Inflammatory macrophage treated with lipopolysaccharide for 1 hour (primary cell): ENCODE measurements at regions not wholly inside any gene's neighbourhood (a gene's known extent, or its start where the extent isn't known, plus 50 kb on each side); places are given as distances from the start of the nearest gene placed in this dataset.
"Not testable (repeated sequence)": the region's sequence is repeated elsewhere in the genome, so short reads cannot be mapped to it uniquely, and the experiment has no call there.

Experiments
- DNase-seq, 2 donors: peaks; one replicate each; pipeline ENCODE4 v3.0.0-alpha.2; 2020 to 2022

GRCh38 chr5:88090506-88090905 lies 178.1 kb downstream of the TMEM161B start:
- no peak for DNase-seq

DNA sequence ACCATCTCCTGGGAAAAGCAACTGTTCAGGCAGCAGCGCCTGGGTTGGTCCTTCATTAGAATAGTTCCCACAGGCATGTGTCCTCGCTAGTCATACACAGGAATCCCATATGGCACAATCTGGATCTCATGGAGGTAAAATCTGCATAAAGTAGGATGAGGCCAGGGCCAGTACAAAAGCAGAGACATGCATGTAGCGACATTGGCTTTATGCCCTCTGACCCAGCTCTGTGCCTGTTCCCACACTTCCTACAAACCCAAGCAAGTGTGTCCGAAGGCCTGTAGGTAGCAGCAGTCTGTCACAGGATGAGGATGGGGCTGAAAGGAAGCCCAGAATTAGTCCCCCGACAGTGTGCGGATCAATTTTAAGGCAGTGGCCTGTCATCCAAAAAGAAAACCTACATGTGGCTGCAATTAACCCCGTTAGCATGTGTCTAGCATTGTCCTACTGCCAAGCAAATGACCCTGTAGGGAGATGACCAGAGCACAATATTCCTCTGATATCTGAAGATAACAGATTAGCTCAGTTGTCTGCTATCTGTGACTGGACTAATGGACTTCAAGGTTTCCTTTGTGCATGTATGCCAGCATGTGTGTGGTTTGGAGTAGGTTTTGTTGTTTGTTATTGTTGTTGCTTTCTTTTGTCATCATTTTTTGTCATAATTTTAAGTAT lies 178.8 kb downstream of the TMEM161B start:
- no peak for DNase-seq

- no peak for DNase-seq
Observed at GRCh38 chr5:88085462-88085861, 183.2 kb downstream of the TMEM161B start.

GRCh38 chr5:88081877-88082276 lies 186.8 kb downstream of the TMEM161B start:
- DNase-seq = no peak

- DNase-seq = no peak
Observed at GRCh38 chr5:88063813-88064212, 204.8 kb downstream of the TMEM161B start.

GRCh38 chr5:88060194-88060593 lies 208.5 kb downstream of the TMEM161B start:
- DNase-seq = no peak

GRCh38 chr5:88058625-88059024 lies 210.0 kb downstream of the TMEM161B start:
- no peak for DNase-seq

GRCh38 chr5:88052468-88052867 lies 216.2 kb downstream of the TMEM161B start:
- DNase-seq = not testable (repeated sequence)

DNA sequence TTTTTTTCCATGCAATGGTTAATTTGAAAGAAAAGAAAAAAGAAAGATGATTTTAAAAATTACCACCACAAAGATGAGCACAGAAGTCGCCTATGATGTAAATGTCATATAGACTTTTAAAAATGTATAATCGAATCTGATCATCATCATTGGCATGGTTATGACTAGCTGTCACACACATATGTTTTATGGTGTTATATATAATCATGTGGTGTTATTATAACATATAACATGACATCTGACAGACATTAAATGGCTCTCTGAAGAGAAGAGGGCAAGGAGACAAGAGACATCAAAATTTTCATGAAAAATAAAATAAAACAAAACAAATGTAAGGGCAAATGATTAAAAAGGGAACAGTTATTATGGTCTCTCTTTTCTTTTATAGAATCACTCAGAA lies 217.5 kb downstream of the TMEM161B start:
- DNase-seq = no peak

DNA sequence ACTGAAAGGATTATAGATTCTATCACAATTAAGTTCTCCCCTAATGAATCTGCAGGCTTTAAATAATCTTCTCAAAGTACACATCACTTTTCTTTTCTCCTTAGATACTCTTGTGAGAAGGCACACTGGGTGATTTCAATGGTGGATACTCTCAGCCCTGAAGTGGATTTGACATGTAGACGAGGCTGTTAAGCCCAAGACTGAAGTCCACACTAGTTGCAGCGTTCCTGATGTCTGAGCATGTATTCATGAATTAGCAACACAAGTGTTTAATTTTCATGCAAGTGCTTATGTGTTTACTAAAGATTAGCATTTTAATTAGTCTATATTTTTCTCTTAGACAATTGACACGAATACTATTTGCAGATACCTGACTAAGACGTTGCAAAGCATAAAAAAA lies 218.9 kb downstream of the TMEM161B start:
- DNase-seq = no peak

DNA sequence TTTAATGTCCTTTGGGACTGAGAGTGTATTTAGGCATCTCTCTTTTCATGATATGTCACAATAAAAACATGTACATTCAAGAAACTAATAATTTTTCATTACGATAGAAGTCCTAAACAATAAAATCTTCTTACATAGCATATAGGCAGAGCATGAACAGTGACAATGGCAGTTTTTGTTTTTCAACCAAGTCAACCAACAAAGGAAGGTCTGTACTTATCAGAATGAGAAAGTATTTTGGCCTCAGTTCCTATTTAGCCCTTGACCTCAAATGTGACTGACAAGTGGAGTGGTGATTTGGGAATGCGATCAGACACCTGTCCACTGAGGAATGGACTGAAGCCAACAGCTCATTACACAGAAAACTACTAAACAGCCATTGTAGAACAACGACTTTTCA lies 219.5 kb downstream of the TMEM161B start:
- no peak for DNase-seq

- DNase-seq = no peak
Observed at GRCh38 chr5:88045931-88046461, 222.6 kb downstream of the TMEM161B start.

DNA sequence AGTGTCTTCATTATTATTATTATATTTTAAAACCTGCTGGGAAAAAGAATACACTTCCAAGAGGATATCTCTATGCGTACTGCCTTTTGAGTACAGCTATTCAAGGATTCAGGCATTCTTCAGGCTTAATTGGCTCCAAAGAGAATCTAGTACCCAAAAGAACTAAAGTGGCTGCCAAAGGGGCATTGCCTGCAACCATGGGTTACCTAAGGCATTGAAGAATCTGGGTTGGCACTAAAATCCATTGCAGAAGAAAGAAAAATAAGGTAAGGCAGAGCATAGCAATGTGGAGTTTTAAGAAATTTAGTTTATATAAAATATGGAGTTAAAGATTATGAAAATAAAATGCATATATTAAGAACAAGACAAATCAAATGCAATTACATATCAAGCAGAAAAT lies 223.5 kb downstream of the TMEM161B start:
- no peak for DNase-seq

- no peak for DNase-seq
Observed at GRCh38 chr5:88034520-88034919, 234.1 kb downstream of the TMEM161B start.

DNA sequence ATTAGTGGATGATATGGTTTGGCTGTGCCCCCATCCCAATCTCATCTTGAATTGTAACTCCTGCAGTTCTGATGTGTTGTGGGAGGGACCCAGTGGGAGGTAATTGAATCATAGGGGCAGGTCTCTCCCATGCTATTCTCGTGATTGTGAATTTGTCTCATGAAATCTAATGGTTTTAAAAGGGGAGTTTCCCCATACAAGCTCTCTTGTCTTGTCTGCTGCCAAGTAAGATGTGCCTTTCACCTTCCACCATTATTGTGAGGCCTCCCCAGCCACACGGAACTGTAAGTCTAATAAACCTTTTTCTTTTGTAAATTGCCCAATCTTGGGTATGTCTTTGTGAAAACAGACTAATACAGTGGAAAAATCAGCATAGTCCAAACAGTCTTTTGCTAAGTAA lies 235.5 kb downstream of the TMEM161B start:
- DNase-seq = no peak

DNA sequence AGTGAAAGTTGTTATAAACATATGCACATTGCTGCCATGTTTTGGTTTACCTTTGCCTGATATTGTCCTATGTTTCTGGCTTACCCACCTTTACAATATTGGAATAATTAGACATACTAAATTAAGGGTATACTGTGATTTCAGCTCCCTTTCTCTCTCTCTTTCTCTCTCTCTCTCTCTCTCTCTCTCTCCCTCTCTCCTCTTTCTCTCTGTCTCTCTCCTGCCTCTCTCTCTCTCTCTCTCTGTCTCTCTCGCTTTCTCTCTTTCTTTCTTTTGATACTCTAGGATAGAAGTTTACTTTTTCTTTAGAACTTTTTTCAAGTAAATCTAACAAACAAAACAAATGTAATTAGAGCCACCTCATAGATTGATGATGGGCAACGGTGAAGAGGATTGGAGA lies 239.6 kb downstream of the TMEM161B start:
- DNase-seq = no peak

DNA sequence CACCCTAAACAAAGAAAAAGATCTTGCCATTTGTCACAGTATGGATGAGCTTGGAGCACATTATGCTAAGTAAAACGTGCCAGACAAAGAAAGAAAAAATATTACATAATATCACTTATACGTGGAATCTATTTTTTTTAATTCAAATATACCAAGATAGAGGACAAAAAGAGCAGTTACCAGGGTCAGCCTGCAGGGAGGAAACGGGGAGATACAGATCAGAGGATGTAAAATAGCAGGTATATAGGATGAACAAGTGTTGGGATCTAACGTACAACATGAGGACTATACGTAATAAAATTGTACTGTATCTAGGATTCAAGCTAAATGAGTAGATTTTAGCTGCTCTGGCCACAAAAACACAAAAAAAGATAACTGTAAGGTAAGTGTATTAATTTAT lies 247.5 kb downstream of the TMEM161B start:
- no peak for DNase-seq

DNA sequence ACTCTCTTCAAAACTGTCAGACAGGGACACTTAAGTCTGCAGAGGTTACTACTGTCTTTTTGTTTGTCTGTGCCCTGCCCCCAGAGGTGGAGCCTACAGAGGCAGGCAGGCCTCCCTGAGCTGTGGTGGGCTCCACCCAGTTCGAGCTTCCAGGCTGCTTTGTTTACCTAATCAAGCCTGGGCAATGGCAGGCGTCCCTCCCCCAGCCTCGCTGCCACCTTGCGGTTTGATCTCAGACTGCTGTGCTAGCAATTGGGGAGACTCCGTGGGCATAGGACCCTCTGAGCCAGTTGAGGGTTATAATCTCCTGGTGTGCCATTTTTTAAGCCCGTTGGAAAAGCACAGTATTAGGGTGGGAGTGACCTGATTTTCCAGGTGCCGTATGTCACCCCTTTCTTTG lies 253.7 kb downstream of the TMEM161B start:
- DNase-seq = not testable (repeated sequence)

GRCh38 chr5:88000877-88001276 lies 267.8 kb downstream of the TMEM161B start:
- no peak for DNase-seq

DNA sequence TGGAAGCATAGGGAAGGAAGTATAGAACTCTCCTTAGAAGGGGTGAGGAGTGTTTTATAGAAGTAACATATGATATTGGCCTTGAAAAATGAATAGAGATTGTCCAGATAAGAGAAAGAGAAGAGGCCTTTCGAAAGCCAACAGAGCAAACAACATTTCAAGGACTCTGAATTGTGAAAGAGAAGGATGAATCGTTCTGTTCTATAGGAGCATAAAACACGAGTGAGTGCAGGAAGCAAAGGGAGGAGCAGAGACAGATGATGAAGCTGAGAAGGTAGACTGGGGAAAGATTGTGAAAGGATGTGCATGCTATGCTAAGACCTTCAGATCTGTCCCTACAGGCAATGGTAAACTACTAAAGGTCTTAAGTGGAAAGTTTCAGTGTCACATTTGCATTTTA lies 271.0 kb downstream of the TMEM161B start:
- no peak for DNase-seq

DNA sequence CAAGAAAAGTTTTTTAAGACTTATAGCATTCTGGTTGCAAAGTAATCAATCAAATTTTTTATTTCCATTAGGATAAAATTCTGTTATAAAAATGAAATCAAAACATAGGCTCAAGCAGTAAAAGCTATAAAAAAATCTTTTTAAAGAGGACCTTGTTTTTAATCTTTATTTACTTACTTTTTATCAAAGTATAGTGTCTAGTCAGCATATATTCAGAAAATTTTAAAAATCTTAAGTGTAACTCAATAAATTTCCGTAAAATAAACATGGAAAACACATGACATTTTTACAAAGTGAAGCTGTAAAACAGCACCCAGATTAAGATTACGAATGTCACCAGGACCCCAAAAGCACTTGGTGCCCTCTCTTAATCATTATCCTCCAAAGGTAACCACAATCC lies 302.4 kb downstream of the TMEM161B start:
- no peak for DNase-seq

GRCh38 chr5:87954121-87954520 lies 314.5 kb downstream of the TMEM161B start:
- DNase-seq = no peak

- DNase-seq = no peak
Observed at GRCh38 chr5:87951661-87952060, 317.0 kb downstream of the TMEM161B start.

DNA sequence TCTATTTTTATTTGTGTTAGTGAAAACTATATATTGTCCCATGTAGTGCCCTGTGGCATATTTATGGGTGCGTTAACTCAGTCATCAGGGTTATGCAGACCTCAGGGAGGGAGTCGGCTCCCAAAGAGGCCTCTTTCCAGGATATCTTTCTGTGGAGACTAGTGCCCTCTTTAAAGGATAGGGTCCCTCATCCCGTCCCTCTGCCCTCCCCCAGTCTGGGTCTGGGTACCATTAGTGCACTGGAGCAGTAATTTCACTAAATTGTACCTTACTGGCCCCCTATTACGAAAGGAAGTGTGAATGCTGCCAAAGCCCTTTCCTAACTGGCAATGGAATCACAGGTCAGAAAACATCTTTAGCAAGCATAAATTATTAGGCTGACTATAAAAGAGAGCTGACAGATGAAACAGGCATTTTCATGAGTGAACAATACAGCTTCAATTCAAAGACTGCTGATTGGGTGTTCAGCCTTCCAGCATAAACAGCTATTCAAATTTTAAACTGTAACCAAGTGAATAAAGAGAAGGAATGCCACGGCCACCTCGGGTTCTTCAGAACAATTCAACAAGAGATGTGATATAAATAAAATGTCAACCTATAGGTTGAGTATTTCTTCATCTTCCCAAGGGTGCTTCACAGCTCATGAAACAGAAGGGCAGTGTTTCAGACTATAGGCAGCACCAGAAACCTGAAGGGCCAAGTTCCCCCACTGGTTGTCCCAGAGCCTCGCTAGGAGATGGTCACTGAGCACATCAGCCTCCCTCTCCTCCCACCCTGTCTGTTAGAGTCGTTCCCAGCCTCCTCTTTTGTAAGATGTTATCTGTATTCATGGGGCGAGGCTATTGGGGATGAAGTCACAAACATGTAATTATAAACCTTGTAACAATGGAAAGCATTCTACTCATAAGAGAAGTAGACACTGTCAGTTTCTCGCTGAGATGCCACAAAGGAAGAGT lies 318.7 kb downstream of the TMEM161B start:
- no peak for DNase-seq
